Gastrocnemius medialis (tissue), 4 donors: ENCODE measurements at regions not wholly inside any gene's neighbourhood (a gene's known extent, or its start where the extent isn't known, plus 50 kb on each side); places are given as distances from the start of the nearest gene placed in this dataset.

Experiments used
- ATAC-seq, 2 donors: fragments of 150-250 bp; one replicate each; pipeline ENCODE4 v1.9.1; 2016
- DNase-seq, 2 donors: peaks; one replicate each; pipeline ENCODE4 v3.0.0-alpha.2; 2019
- H3K27ac ChIP-seq, 4 donors: fragments of 200-600 bp; sonication (generic); 1 replicate in 1 of 4; 2 replicates in 3 of 4; pipeline ENCODE4 v1.5.1; 2016 to 2018; ENCODE audit warnings: mild to moderate bottlenecking in 2 of 4, moderate library complexity in 1 of 4
- H3K27me3 ChIP-seq, 3 donors: fragments of 200-600 bp; sonication (generic) in 2 of 3; 1 replicate in 1 of 3; 2 replicates in 2 of 3; pipeline versions ENCODE4 v1.5.1 to v1.6.0; 2016 to 2019; ENCODE audit warnings: mild to moderate bottlenecking in 1 of 3, moderate library complexity in 1 of 3
- H3K36me3 ChIP-seq, 2 donors: fragments of 200-600 bp; sonication (generic) in 1 of 2; one replicate each; pipeline ENCODE4 v1.5.1; 2017 to 2018
- H3K4me1 ChIP-seq, 2 donors: fragments of 200-600 bp; sonication (generic) in 1 of 2; one replicate each; pipeline ENCODE4 v1.5.1; 2016 to 2017; ENCODE audit warnings: mild to moderate bottlenecking in 2 of 2
- H3K4me3 ChIP-seq, 4 donors: fragments of 200-600 bp; sonication (generic) in 3 of 4; 1 replicate in 1 of 4; 2 replicates in 3 of 4; pipeline ENCODE4 v1.5.1; 2016 to 2019; ENCODE audit warnings: mild to moderate bottlenecking in 2 of 4
- H3K9me3 ChIP-seq, 3 donors: fragments of 200-600 bp; sonication (generic) in 2 of 3; 1 replicate in 1 of 3; 2 replicates in 2 of 3; pipeline ENCODE4 v1.5.1; 2016 to 2019
- POLR2A ChIP-seq, 2 donors: fragments of 450-650 bp; IDR thresholded peaks; one replicate each; pipeline ENCODE4 v1.6.1; 2017; ENCODE audit warnings: antibody characterized with exemption in 2 of 2, mild to moderate bottlenecking in 2 of 2, moderate library complexity in 2 of 2
- in situ Hi-C, 4 donors: fragments of 200-750 bp; cut with MboI; loops; one replicate each; pipeline versions ENCODE4 v1.15.0 to v1.8.0; 2017; ENCODE audit warnings: low sequenced_read_pairs in 4 of 4
- intact Hi-C: fragments of 100-400 bp; cut with DNase I; formaldehyde crosslinking; loops from one replicate; pipeline ENCODE4 v1.15.1; 2023; ENCODE audit warnings: low total_unique reads
- TF ChIP-seq, protein P1 (sequence below), 5 experiments: fragments of 450-650 bp in 3 of 5; fragments of 200-600 bp in 2 of 5; sonication (generic) in 2 of 5; IDR thresholded peaks in 4 of 5; conservative IDR thresholded peaks in 1 of 5; 1 replicate in 4 of 5; 2 replicates in 1 of 5; pipeline ENCODE4 v1.5.1; 2016 to 2019; ENCODE audit warnings: antibody characterized with exemption in 5 of 5, mild to moderate bottlenecking in 3 of 5, moderate library complexity in 3 of 5

- peaks cover 0 to 4% of the 10 kb centered on the region in 2 donors for H3K4me1 ChIP-seq
- ATAC-seq (no peak), DNase-seq (no peak)
- H3K4me3 ChIP-seq, result no peak overlapping the region
- H3K9me3 ChIP-seq, result no peaks in the 10 kb centered on the region
- TF ChIP-seq POLR2A (IDR thresholded peaks at IDR 0.05), result no peak
- TF ChIP-seq, protein P1, sequence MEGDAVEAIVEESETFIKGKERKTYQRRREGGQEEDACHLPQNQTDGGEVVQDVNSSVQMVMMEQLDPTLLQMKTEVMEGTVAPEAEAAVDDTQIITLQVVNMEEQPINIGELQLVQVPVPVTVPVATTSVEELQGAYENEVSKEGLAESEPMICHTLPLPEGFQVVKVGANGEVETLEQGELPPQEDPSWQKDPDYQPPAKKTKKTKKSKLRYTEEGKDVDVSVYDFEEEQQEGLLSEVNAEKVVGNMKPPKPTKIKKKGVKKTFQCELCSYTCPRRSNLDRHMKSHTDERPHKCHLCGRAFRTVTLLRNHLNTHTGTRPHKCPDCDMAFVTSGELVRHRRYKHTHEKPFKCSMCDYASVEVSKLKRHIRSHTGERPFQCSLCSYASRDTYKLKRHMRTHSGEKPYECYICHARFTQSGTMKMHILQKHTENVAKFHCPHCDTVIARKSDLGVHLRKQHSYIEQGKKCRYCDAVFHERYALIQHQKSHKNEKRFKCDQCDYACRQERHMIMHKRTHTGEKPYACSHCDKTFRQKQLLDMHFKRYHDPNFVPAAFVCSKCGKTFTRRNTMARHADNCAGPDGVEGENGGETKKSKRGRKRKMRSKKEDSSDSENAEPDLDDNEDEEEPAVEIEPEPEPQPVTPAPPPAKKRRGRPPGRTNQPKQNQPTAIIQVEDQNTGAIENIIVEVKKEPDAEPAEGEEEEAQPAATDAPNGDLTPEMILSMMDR (IDR thresholded peaks at IDR 0.05 in 4 of 5, conservative IDR thresholded peaks at IDR 0.05 in 1 of 5), result no peak
- no peaks in the 10 kb centered on the region for H3K27me3 ChIP-seq
- in situ Hi-C loops, result no loop called here
- intact Hi-C loops, result no loop called here
- H3K36me3 ChIP-seq, result no peaks in the 10 kb centered on the region
- H3K27ac ChIP-seq, result no peak overlapping the region
Measured at GRCh38 chr2:145076085-145076484, 556.2 kb upstream of the ZEB2 start.

DNA sequence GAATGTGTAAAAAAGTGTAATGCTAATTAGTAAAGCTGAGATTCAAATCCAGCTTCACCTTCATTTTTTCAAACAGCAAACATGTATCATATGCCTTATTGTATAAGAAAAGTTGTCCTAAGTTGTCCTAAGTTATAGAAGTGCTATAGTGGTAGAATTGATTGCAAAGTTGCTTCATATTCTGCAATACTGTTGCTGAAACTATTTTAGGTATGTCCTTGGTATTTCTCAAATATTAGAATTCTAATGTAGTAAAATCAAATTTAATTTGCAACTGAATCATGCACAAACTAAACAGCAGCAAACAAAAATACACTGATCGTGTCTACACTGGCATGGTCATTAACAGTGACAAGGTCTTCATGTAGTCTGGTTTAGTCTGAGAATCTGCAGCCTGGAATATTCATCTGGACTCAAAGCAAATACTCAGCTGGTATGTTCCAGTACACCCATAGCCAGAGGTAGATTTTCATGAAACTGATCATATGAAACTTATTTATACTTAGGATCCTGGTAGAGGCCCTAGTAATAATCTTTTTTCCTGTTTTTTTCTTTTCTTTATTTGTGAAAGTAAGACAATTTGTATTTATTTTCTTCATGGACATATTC lies 555.6 kb upstream of the ZEB2 start:
- no peak for ATAC-seq
- Histone ChIP-seq H3K27me3 (no peaks in the 10 kb centered on the region), H3K4me1 (peaks cover 0 to 4% of the 10 kb centered on the region in 2 donors), H3K27ac (no peak overlapping the region), H3K36me3 (no peaks in the 10 kb centered on the region), H3K9me3 (no peaks in the 10 kb centered on the region), H3K4me3 (no peak overlapping the region)
- DNase-seq, result no peak
- in situ Hi-C loops (no loop called here), intact Hi-C loops (no loop called here)
- TF ChIP-seq POLR2A (IDR thresholded peaks at IDR 0.05), result no peak
- TF ChIP-seq, protein P1 (IDR thresholded peaks at IDR 0.05 in 4 of 5, conservative IDR thresholded peaks at IDR 0.05 in 1 of 5), result no peak

GRCh38 chr2:145070703-145071102 lies 550.8 kb upstream of the ZEB2 start:
- ATAC-seq, result no peak
- no peak overlapping the region for H3K27ac ChIP-seq
- H3K4me3 ChIP-seq, result no peak overlapping the region
- DNase-seq, result no peak
- no peaks in the 10 kb centered on the region for H3K36me3 ChIP-seq
- H3K27me3 ChIP-seq, result no peaks in the 10 kb centered on the region
- intact Hi-C loops (no loop called here), in situ Hi-C loops (no loop called here)
- no peak for TF ChIP-seq POLR2A (IDR thresholded peaks at IDR 0.05)
- TF ChIP-seq, protein P1 (IDR thresholded peaks at IDR 0.05 in 4 of 5, conservative IDR thresholded peaks at IDR 0.05 in 1 of 5), result no peak
- no peaks in the 10 kb centered on the region for H3K4me1 ChIP-seq
- no peaks in the 10 kb centered on the region for H3K9me3 ChIP-seq

DNA sequence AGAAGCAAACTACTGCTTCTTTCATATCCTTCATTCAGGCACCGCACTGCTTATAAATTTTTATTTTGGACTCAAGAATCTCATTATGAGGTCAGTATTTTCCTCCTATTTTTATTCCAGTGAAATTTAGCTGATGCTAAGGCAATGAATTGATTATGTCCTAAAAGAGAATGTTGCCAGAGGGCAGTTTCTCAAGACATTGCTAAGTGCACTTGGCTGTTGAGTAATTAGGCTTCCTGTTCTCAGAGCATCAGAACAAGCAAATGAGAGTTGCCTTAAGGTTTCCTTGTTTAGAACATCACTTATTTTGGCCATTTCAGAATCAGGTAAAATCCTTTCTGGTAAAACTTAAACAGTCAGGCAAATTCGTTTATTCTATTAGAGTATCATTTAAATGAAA lies 548.6 kb upstream of the ZEB2 start:
- no peaks in the 10 kb centered on the region for H3K27me3 ChIP-seq
- H3K4me1 ChIP-seq, result no peaks in the 10 kb centered on the region
- no peak overlapping the region for H3K27ac ChIP-seq
- TF ChIP-seq POLR2A (IDR thresholded peaks at IDR 0.05), result no peak
- TF ChIP-seq, protein P1 (IDR thresholded peaks at IDR 0.05 in 4 of 5, conservative IDR thresholded peaks at IDR 0.05 in 1 of 5), result no peak
- intact Hi-C loops (no loop called here), in situ Hi-C loops (no loop called here)
- H3K36me3 ChIP-seq, result no peaks in the 10 kb centered on the region
- no peaks in the 10 kb centered on the region for H3K9me3 ChIP-seq
- DNase-seq, result no peak
- no peak overlapping the region for H3K4me3 ChIP-seq
- no peak for ATAC-seq

GRCh38 chr2:145067549-145068030 lies 547.7 kb upstream of the ZEB2 start:
- H3K4me1 ChIP-seq, result no peaks in the 10 kb centered on the region
- no peaks in the 10 kb centered on the region for H3K27me3 ChIP-seq
- no peaks in the 10 kb centered on the region for H3K36me3 ChIP-seq
- in situ Hi-C loops, result no loop called here
- no peak overlapping the region for H3K4me3 ChIP-seq
- intact Hi-C loops, result no loop called here
- H3K9me3 ChIP-seq, result no peaks in the 10 kb centered on the region
- no peak for ATAC-seq
- DNase-seq, result no peak
- peak overlapping the region; percentile 58 to 78 (median 64) for H3K27ac ChIP-seq
- no peak for TF ChIP-seq POLR2A (IDR thresholded peaks at IDR 0.05)
- TF ChIP-seq, protein P1 (IDR thresholded peaks at IDR 0.05 in 4 of 5, conservative IDR thresholded peaks at IDR 0.05 in 1 of 5), result no peak
